ENCODE measurements at regions not wholly inside any gene's neighbourhood (a gene's known extent, or its start where the extent isn't known, plus 50 kb on each side); places are given as distances from the start of the nearest gene placed in this dataset.

DNA sequence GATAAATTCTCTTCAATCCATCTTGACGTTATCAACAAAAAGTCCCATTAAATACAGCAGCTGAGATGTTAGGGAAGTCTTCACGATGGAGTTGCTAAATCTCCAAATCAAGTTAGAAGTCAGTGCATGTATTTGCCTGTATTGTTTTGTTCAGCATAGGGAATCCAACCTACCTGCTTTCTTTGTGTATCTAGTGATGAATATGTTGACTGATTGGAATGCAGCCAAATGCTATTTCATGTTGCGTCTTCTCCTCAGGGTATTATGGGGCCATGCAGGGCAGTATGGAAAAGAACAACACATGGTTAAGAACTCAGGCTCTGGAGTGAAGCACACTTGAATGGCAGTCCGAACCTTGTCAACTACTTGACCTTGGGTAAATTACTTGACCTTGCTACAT is 529.5 kb upstream of the ZNF462 start:
- Histone ChIP-seq H3K79me2 (ENCODE audit: insufficient read depth) (no peaks in the 10 kb centered on the region), H3K27ac (no peak overlapping the region), H3K4me2 (ENCODE audit: unreplicated experiment) (no peak overlapping the region), H3K4me1 (ENCODE audit: insufficient read depth) (no peaks in the 10 kb centered on the region), H3K4me3 (no peak overlapping the region), H2AFZ (no peak overlapping the region), H4K20me1 (ENCODE audit: insufficient read depth) (no peaks in the 10 kb centered on the region), H3K36me3 (ENCODE audit: low read depth) (no peaks in the 10 kb centered on the region), H3K9me3 (ENCODE audit: low read depth) (no peaks in the 10 kb centered on the region), H3K9me2 (ENCODE audit: insufficient read depth) (no peaks in the 10 kb centered on the region), H3F3A (ENCODE audit: insufficient read depth) (no peaks in the 10 kb centered on the region), H3K27me3 (replicated peaks; ENCODE audit: insufficient read depth) (no peaks in the 10 kb centered on the region), H3K9ac (no peak overlapping the region)
- 20 to 22% methylated on average over 4 of the region's 4 CpGs for WGBS, 2 experiments (ENCODE audit: low coverage in 1 of 2, low lambda C conversion rate in 2 of 2, missing lambda C conversion rate in 2 of 2)
- DNase-seq: no peak
- TF ChIP-seq EZH2phosphoT487 (IDR thresholded peaks at IDR 0.05; ENCODE audit: insufficient read depth, low read depth) (no peak), EZH2 (IDR thresholded peaks at IDR 0.05; ENCODE audit: insufficient read depth, poor library complexity, severe bottlenecking) (no peak)
- in situ Hi-C loops (cut with MboI): no loop called here

DNA sequence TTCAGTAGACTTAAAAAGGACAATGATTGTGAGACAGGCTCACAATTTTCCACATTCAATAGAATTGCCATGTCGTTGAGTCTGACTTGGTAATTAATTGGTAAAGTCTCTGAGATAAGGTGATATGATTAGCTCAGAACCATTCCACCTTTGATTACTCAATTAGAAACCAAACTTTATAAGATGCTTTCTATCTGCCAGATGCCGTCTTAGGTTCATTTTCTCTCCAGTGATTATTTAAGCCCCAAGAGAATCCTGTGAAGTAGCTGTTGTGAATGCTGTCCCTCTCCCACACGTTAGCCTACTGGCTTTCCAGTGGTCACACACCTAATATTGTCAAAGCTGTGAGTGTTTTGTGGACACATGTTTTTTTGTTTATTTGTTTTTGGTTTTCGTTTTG is 528.9 kb upstream of the ZNF462 start:
- H3K4me3 ChIP-seq: no peak overlapping the region
- H3K9ac ChIP-seq: no peak overlapping the region
- no peak overlapping the region for H3K4me2 ChIP-seq (ENCODE audit: unreplicated experiment)
- no peak overlapping the region for H3K27ac ChIP-seq
- no peaks in the 10 kb centered on the region for H3K9me3 ChIP-seq (ENCODE audit: low read depth)
- in situ Hi-C loops (cut with MboI): no loop called here
- H2AFZ ChIP-seq: no peak overlapping the region
- no peaks in the 10 kb centered on the region for H3K79me2 ChIP-seq (ENCODE audit: insufficient read depth)
- H3K9me2 ChIP-seq (ENCODE audit: insufficient read depth): no peaks in the 10 kb centered on the region
- DNase-seq: no peak
- H3K27me3 ChIP-seq (replicated peaks; ENCODE audit: insufficient read depth): no peaks in the 10 kb centered on the region
- H4K20me1 ChIP-seq (ENCODE audit: insufficient read depth): no peaks in the 10 kb centered on the region
- H3K4me1 ChIP-seq (ENCODE audit: insufficient read depth): no peaks in the 10 kb centered on the region
- H3F3A ChIP-seq (ENCODE audit: insufficient read depth): no peaks in the 10 kb centered on the region
- TF ChIP-seq EZH2 (IDR thresholded peaks at IDR 0.05; ENCODE audit: insufficient read depth, poor library complexity, severe bottlenecking) (no peak), EZH2phosphoT487 (IDR thresholded peaks at IDR 0.05; ENCODE audit: insufficient read depth, low read depth) (no peak)
- 13 to 14% methylated on average over 4 of the region's 4 CpGs for WGBS, 2 experiments (ENCODE audit: low coverage in 1 of 2, low lambda C conversion rate in 2 of 2, missing lambda C conversion rate in 2 of 2)
- H3K36me3 ChIP-seq (ENCODE audit: low read depth): no peaks in the 10 kb centered on the region

GRCh38 chr9:106339882-106340281 is 523.1 kb upstream of the ZNF462 start:
- no peaks in the 10 kb centered on the region for H3K36me3 ChIP-seq (ENCODE audit: low read depth)
- no peak overlapping the region for H3K4me3 ChIP-seq
- H4K20me1 ChIP-seq (ENCODE audit: insufficient read depth): no peaks in the 10 kb centered on the region
- H3K4me2 ChIP-seq (ENCODE audit: unreplicated experiment): no peak overlapping the region
- no peaks in the 10 kb centered on the region for H3K27me3 ChIP-seq (replicated peaks; ENCODE audit: insufficient read depth)
- no peaks in the 10 kb centered on the region for H3K9me2 ChIP-seq (ENCODE audit: insufficient read depth)
- no peaks in the 10 kb centered on the region for H3F3A ChIP-seq (ENCODE audit: insufficient read depth)
- in situ Hi-C loops (cut with MboI): no loop called here
- no peak for DNase-seq
- no peak for TF ChIP-seq EZH2phosphoT487 (IDR thresholded peaks at IDR 0.05; ENCODE audit: insufficient read depth, low read depth)
- H3K79me2 ChIP-seq (ENCODE audit: insufficient read depth): no peaks in the 10 kb centered on the region
- 6 to 11% methylated on average over 3 of the region's 3 CpGs for WGBS, 2 experiments (ENCODE audit: low coverage in 1 of 2, low lambda C conversion rate in 2 of 2, missing lambda C conversion rate in 2 of 2)
- no peaks in the 10 kb centered on the region for H3K4me1 ChIP-seq (ENCODE audit: insufficient read depth)
- H3K27ac ChIP-seq: no peak overlapping the region
- no peaks in the 10 kb centered on the region for H3K9me3 ChIP-seq (ENCODE audit: low read depth)
- H3K9ac ChIP-seq: no peak overlapping the region
- no peak overlapping the region for H2AFZ ChIP-seq

- WGBS, 2 experiments (ENCODE audit: low coverage in 1 of 2, low lambda C conversion rate in 2 of 2, missing lambda C conversion rate in 2 of 2): 0 to 2% methylated on average over 1 of the region's 1 CpG
- H3F3A ChIP-seq (ENCODE audit: insufficient read depth): no peaks in the 10 kb centered on the region
- no peak overlapping the region for H2AFZ ChIP-seq
- H3K79me2 ChIP-seq (ENCODE audit: insufficient read depth): no peaks in the 10 kb centered on the region
- H3K27me3 ChIP-seq (replicated peaks; ENCODE audit: insufficient read depth): no peaks in the 10 kb centered on the region
- TF ChIP-seq EZH2phosphoT487 (IDR thresholded peaks at IDR 0.05; ENCODE audit: insufficient read depth, low read depth) (no peak), EZH2 (IDR thresholded peaks at IDR 0.05; ENCODE audit: insufficient read depth, poor library complexity, severe bottlenecking) (no peak)
- no peak overlapping the region for H3K4me2 ChIP-seq (ENCODE audit: unreplicated experiment)
- in situ Hi-C loops (cut with MboI): no loop called here
- H3K9me3 ChIP-seq (ENCODE audit: low read depth): no peaks in the 10 kb centered on the region
- H3K36me3 ChIP-seq (ENCODE audit: low read depth): no peaks in the 10 kb centered on the region
- H3K27ac ChIP-seq: no peak overlapping the region
- no peaks in the 10 kb centered on the region for H3K4me1 ChIP-seq (ENCODE audit: insufficient read depth)
- no peak for DNase-seq
- H3K9ac ChIP-seq: no peak overlapping the region
- no peaks in the 10 kb centered on the region for H3K9me2 ChIP-seq (ENCODE audit: insufficient read depth)
- no peaks in the 10 kb centered on the region for H4K20me1 ChIP-seq (ENCODE audit: insufficient read depth)
- H3K4me3 ChIP-seq: no peak overlapping the region
Observed at GRCh38 chr9:106350777-106351176, 512.2 kb upstream of the ZNF462 start.

GRCh38 chr9:106356924-106357323 is 506.0 kb upstream of the ZNF462 start:
- Histone ChIP-seq H3K4me3 (no peak overlapping the region), H4K20me1 (ENCODE audit: insufficient read depth) (no peaks in the 10 kb centered on the region), H3F3A (ENCODE audit: insufficient read depth) (no peaks in the 10 kb centered on the region), H3K27me3 (replicated peaks; ENCODE audit: insufficient read depth) (no peaks in the 10 kb centered on the region), H3K9me2 (ENCODE audit: insufficient read depth) (no peaks in the 10 kb centered on the region), H3K79me2 (ENCODE audit: insufficient read depth) (no peaks in the 10 kb centered on the region), H3K4me2 (ENCODE audit: unreplicated experiment) (no peak overlapping the region), H3K9ac (no peak overlapping the region), H2AFZ (no peak overlapping the region), H3K4me1 (ENCODE audit: insufficient read depth) (no peaks in the 10 kb centered on the region), H3K9me3 (ENCODE audit: low read depth) (no peaks in the 10 kb centered on the region), H3K27ac (no peak overlapping the region), H3K36me3 (ENCODE audit: low read depth) (no peaks in the 10 kb centered on the region)
- in situ Hi-C loops (cut with MboI): no loop called here
- TF ChIP-seq EZH2phosphoT487 (IDR thresholded peaks at IDR 0.05; ENCODE audit: insufficient read depth, low read depth): no peak
- no peak for DNase-seq
